Gastroesophageal sphincter (tissue), 3 donors: ENCODE measurements at regions not wholly inside any gene's neighbourhood (a gene's known extent, or its start where the extent isn't known, plus 50 kb on each side); places are given as distances from the start of the nearest gene placed in this dataset.

Experiments used
- POLR2A ChIP-seq, 2 donors: fragments of 450-650 bp; IDR thresholded peaks; one replicate each; pipeline ENCODE4 v1.6.1; 2017; ENCODE audit warnings: antibody characterized with exemption in 2 of 2, mild to moderate bottlenecking in 2 of 2, moderate library complexity in 1 of 2
- TF ChIP-seq, protein P1 (sequence below), 4 experiments: fragments of 200-600 bp in 2 of 4; fragments of 450-650 bp in 2 of 4; sonication (generic) in 1 of 4; IDR thresholded peaks; one replicate each; pipeline ENCODE4 v1.5.1; 2017 to 2019; ENCODE audit warnings: antibody characterized with exemption in 4 of 4, mild to moderate bottlenecking in 2 of 4, moderate library complexity in 2 of 4

GRCh38 chr3:76859596-76859995 lies 180.3 kb upstream of the ROBO2 start:
- TF ChIP-seq, protein P1, sequence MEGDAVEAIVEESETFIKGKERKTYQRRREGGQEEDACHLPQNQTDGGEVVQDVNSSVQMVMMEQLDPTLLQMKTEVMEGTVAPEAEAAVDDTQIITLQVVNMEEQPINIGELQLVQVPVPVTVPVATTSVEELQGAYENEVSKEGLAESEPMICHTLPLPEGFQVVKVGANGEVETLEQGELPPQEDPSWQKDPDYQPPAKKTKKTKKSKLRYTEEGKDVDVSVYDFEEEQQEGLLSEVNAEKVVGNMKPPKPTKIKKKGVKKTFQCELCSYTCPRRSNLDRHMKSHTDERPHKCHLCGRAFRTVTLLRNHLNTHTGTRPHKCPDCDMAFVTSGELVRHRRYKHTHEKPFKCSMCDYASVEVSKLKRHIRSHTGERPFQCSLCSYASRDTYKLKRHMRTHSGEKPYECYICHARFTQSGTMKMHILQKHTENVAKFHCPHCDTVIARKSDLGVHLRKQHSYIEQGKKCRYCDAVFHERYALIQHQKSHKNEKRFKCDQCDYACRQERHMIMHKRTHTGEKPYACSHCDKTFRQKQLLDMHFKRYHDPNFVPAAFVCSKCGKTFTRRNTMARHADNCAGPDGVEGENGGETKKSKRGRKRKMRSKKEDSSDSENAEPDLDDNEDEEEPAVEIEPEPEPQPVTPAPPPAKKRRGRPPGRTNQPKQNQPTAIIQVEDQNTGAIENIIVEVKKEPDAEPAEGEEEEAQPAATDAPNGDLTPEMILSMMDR (IDR thresholded peaks at IDR 0.05) = no peak
- TF ChIP-seq POLR2A (IDR thresholded peaks at IDR 0.05) = no peak
